GM23248 (cell line): ENCODE measurements at regions not wholly inside any gene's neighbourhood (a gene's known extent, or its start where the extent isn't known, plus 50 kb on each side); places are given as distances from the start of the nearest gene placed in this dataset.
A peak's percentile ranks its signal among the peaks of the same experiment; 100 is the strongest.
"Not testable (repeated sequence)": the region's sequence is repeated elsewhere in the genome, so short reads cannot be mapped to it uniquely, and the experiment has no call there.

Source experiments
- DNase-seq: peaks from one replicate; pipeline ENCODE4 v3.0.0-alpha.2; 2015
- H2AFZ ChIP-seq: fragments of 200-600 bp; sonication (generic); 2 replicates; pipeline ENCODE4 v1.6.1; 2016; ENCODE audit warnings: antibody characterized with exemption
- H3F3A ChIP-seq: fragments of 200-600 bp; sonication (generic); 2 replicates; pipeline ENCODE4 v1.6.1; 2016; ENCODE audit warnings: mild to moderate bottlenecking, antibody characterized with exemption, mixed run types; ENCODE audit not compliant: insufficient read depth
- H3K27ac ChIP-seq: fragments of 200-600 bp; sonication (generic); 2 replicates; pipeline ENCODE4 v1.5.1; 2016; ENCODE audit warnings: mild to moderate bottlenecking
- H3K27me3 ChIP-seq: fragments of 200-600 bp; sonication (generic); replicated peaks from 2 replicates; pipeline ENCODE4 v1.6.1; 2016; ENCODE audit warnings: mild to moderate bottlenecking; ENCODE audit not compliant: insufficient read depth
- H3K36me3 ChIP-seq: fragments of 200-600 bp; sonication (generic); 2 replicates; pipeline ENCODE4 v1.6.1; 2016; ENCODE audit warnings: low read depth, mild to moderate bottlenecking
- H3K4me1 ChIP-seq: fragments of 200-600 bp; sonication (generic); 2 replicates; pipeline ENCODE4 v1.6.1; 2016; ENCODE audit warnings: mild to moderate bottlenecking; ENCODE audit not compliant: insufficient read depth
- H3K4me2 ChIP-seq: fragments of 200-600 bp; sonication (generic); one replicate; pipeline ENCODE4 v1.6.1; 2016; ENCODE audit warnings: mild to moderate bottlenecking; ENCODE audit not compliant: unreplicated experiment
- H3K4me3 ChIP-seq: fragments of 200-600 bp; sonication (generic); 2 replicates; pipeline ENCODE4 v1.5.1; 2016; ENCODE audit warnings: mild to moderate bottlenecking
- H3K79me2 ChIP-seq: fragments of 200-600 bp; sonication (generic); 2 replicates; pipeline ENCODE4 v1.6.1; 2016; ENCODE audit warnings: mild to moderate bottlenecking; ENCODE audit not compliant: insufficient read depth
- H3K9ac ChIP-seq: fragments of 200-600 bp; sonication (generic); 2 replicates; pipeline ENCODE4 v1.6.1; 2016; ENCODE audit warnings: mild to moderate bottlenecking
- H3K9me2 ChIP-seq: fragments of 200-600 bp; sonication (generic); 2 replicates; pipeline ENCODE4 v1.6.1; 2016; ENCODE audit warnings: mixed run types, mild to moderate bottlenecking, moderate library complexity; ENCODE audit not compliant: insufficient read depth
- H3K9me3 ChIP-seq: fragments of 200-600 bp; sonication (generic); one replicate; pipeline ENCODE4 v1.6.1; 2017; ENCODE audit warnings: low read depth
- H4K20me1 ChIP-seq: fragments of 200-600 bp; sonication (generic); 2 replicates; pipeline ENCODE4 v1.6.0; 2016; ENCODE audit not compliant: insufficient read depth
- EZH2 ChIP-seq: fragments of 200-600 bp; sonication (generic); IDR thresholded peaks from 2 replicates; pipeline ENCODE4 v1.6.1; 2018; ENCODE audit warnings: antibody characterized with exemption, mild to moderate bottlenecking; ENCODE audit not compliant: insufficient read depth, poor library complexity, severe bottlenecking
- EZH2phosphoT487 ChIP-seq: fragments of 200-600 bp; sonication (generic); IDR thresholded peaks from 2 replicates; pipeline ENCODE4 v1.6.1; 2018; ENCODE audit warnings: antibody characterized with exemption, moderate library complexity, mild to moderate bottlenecking, low read depth; ENCODE audit not compliant: insufficient read depth
- WGBS, 2 experiments: methylation state at CpG; one replicate each; pipeline ENCODE4 v1.1.6; 2015 to 2017; ENCODE audit warnings: low lambda C conversion rate in 2 of 2, low coverage in 1 of 2; ENCODE audit errors: missing lambda C conversion rate in 2 of 2; 5-methylcytosine and 5-hydroxymethylcytosine counted together
- in situ Hi-C: fragments of 300-500 bp; cut with MboI; formaldehyde crosslinking; loops from 2 replicates; pipeline ENCODE4 v1.15.0; 2020

DNA sequence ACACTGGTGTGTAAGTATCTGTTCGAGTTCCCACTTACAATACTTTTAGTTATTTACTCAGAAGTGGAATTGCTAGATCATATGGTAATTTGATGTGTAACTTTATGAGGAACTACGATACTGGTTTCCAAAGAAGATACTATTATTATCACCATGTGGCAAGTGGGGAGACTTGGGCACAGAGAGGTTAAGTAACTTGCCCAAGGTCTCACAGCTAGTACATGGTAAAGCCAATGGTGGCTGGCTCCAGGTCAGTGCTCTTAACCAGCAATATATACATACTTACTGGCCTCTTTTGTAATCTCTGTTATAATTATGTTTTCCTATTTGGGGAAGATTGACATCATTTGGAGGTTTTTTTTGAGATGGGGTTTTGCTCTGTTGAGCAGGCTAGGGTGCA is 138.9 kb upstream of the HNRNPU start:
- Histone ChIP-seq H3F3A (no peaks in the 10 kb centered on the region), H4K20me1 (no peaks in the 10 kb centered on the region; the same call in 1 of the 2 replicates), H3K4me1 (no peaks in the 10 kb centered on the region), H3K4me2 (no peak overlapping the region), H3K36me3 (no peaks in the 10 kb centered on the region), H3K27ac (no peak overlapping the region), H3K4me3 (no peak overlapping the region), H2AFZ (no peak overlapping the region), H3K27me3 (no peaks in the 10 kb centered on the region), H3K79me2 (no peaks in the 10 kb centered on the region), H3K9me3 (no peaks in the 10 kb centered on the region), H3K9ac (no peak overlapping the region), H3K9me2 (no peaks in the 10 kb centered on the region)
- TF ChIP-seq EZH2phosphoT487 (no peak), EZH2 (no peak)
- WGBS, 2 experiments: 74 to 78% methylated on average over 2 of the region's 2 CpGs
- no peak for DNase-seq
- in situ Hi-C loops: no loop called here

DNA sequence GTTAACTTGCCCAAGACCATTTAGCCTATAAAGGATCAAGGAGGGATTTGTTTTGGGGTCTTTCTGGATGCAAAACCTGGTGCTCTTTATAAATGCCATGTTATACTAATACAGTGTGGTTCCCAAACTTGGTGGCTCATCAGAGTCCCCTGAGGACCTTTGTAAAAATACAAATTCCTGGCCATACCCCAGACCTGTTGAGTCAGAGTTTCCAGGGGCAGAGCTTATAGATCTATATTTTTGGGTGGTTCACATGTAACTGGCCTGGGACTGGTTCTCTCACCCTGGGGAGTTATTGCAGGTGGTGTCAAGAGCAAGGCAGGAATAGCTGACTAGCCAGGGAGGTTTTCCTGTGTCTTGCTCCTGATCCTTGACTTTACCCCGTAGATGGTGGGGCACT is 136.9 kb upstream of the HNRNPU start:
- Histone ChIP-seq H3K79me2 (no peaks in the 10 kb centered on the region), H3F3A (no peaks in the 10 kb centered on the region), H2AFZ (no peak overlapping the region), H3K4me1 (no peaks in the 10 kb centered on the region), H3K4me3 (no peak overlapping the region), H3K36me3 (no peaks in the 10 kb centered on the region), H3K27me3 (no peaks in the 10 kb centered on the region), H3K4me2 (no peak overlapping the region), H3K9me3 (no peaks in the 10 kb centered on the region), H3K27ac (no peak overlapping the region), H3K9me2 (no peaks in the 10 kb centered on the region), H4K20me1 (no peaks in the 10 kb centered on the region; the same call in 1 of the 2 replicates), H3K9ac (no peak overlapping the region)
- TF ChIP-seq EZH2phosphoT487 (no peak), EZH2 (no peak)
- 94 to 100% methylated on average over 1 of the region's 1 CpG for WGBS, 2 experiments
- in situ Hi-C loops: no loop called here
- peak; percentile 16 for DNase-seq

DNA sequence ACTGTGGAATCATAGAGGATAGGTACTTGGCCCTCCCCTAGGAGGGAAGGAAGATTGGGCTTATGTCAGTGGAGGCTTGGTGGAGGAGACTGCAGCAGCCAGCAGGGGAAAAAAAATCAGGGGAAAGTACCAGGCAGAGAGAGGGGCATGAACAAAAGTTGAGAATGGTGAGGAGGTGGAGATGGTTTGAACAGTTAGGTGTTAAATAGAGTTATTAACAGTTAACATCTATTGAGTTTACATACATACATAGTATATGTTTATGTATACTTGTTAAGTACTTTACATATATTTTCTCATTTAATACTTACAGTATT is 136.5 kb upstream of the HNRNPU start:
- Histone ChIP-seq H3F3A (no peaks in the 10 kb centered on the region), H3K4me1 (no peaks in the 10 kb centered on the region), H3K36me3 (no peaks in the 10 kb centered on the region), H3K4me3 (no peak overlapping the region), H3K9ac (no peak overlapping the region), H3K27ac (no peak overlapping the region), H3K79me2 (no peaks in the 10 kb centered on the region), H4K20me1 (no peaks in the 10 kb centered on the region; the same call in 1 of the 2 replicates), H3K27me3 (no peaks in the 10 kb centered on the region), H3K9me2 (no peaks in the 10 kb centered on the region), H3K4me2 (no peak overlapping the region), H3K9me3 (no peaks in the 10 kb centered on the region), H2AFZ (no peak overlapping the region)
- TF ChIP-seq EZH2phosphoT487: no peak
- no peak for TF ChIP-seq EZH2
- in situ Hi-C loops: no loop called here
- no peak for DNase-seq

DNA sequence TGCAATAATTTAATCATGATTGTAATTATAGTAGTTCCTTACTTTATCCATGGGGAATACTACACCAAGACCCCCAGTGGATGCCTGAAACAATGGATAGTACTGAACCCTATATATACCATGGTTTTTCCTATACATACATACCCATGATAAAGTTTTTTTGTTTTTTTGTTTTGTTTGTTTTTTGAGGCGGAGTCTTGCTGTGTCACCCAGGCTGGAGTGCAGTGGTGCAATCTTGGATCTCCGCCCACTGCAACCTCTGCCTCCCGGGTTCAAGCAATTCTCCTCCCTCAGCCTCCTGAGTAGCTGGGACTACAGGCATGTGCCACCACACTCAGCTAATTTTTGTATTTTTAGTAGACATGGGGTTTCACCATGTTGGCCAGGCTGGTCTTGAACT is 135.3 kb upstream of the HNRNPU start:
- H4K20me1 ChIP-seq, H3K9me2 ChIP-seq, H3K79me2 ChIP-seq, H3K4me3 ChIP-seq, H3K9ac ChIP-seq, H3K4me2 ChIP-seq, H2AFZ ChIP-seq, H3K9me3 ChIP-seq, H3K4me1 ChIP-seq, H3K27me3 ChIP-seq, DNase-seq, H3K36me3 ChIP-seq, in situ Hi-C loops, H3F3A ChIP-seq, H3K27ac ChIP-seq: not testable (repeated sequence)
- 93 to 99% methylated on average over 3 of the region's 3 CpGs for WGBS, 2 experiments

DNA sequence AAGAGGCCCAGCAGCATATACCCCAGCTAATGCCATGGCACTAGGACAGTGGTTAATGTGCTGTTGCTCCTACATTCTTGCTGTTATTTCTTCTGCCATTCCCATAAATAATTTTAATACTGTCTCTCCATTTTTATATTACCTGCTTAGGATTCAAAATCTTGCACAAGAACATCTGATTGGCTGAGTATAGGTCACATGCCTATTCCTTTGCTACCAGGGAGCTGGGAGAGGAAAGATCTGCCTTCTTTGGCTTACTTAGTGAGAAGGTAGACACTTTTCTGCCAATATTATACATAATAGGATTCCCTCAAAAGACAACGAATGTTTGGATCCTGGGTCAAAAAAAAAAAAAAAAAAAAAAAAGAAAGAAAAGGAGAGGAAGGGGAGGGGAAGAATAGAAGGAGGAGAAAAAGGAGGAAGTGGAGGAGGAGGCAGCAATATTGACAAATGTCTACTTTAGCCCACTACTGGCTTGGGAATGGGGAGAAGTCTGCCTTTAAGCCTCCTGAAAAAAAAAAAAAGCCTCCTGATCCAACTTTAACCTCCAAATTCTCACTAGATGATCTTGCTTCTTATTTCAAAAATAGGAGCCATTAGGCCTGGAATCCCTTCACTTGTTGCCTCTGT is 134.5 kb upstream of the HNRNPU start:
- no peaks in the 10 kb centered on the region for H3F3A ChIP-seq
- DNase-seq: no peak
- TF ChIP-seq EZH2phosphoT487 (no peak), EZH2 (no peak)
- H3K9me3 ChIP-seq: no peaks in the 10 kb centered on the region
- no peaks in the 10 kb centered on the region for H3K79me2 ChIP-seq
- no peaks in the 10 kb centered on the region for H3K4me1 ChIP-seq
- no peaks in the 10 kb centered on the region for H3K36me3 ChIP-seq
- WGBS, 2 experiments: 71 to 73% methylated on average over 1 of the region's 1 CpG
- no peak overlapping the region for H3K27ac ChIP-seq
- no peak overlapping the region for H3K4me2 ChIP-seq
- H2AFZ ChIP-seq: no peak overlapping the region
- H3K9ac ChIP-seq: no peak overlapping the region
- in situ Hi-C loops: no loop called here
- no peaks in the 10 kb centered on the region for H3K27me3 ChIP-seq
- no peaks in the 10 kb centered on the region for H4K20me1 ChIP-seq
- no peaks in the 10 kb centered on the region for H3K9me2 ChIP-seq
- H3K4me3 ChIP-seq: no peak overlapping the region
